GM13977 (cell line): ENCODE measurements at regions not wholly inside any gene's neighbourhood (a gene's known extent, or its start where the extent isn't known, plus 50 kb on each side); places are given as distances from the start of the nearest gene placed in this dataset.

ENCODE experiments used
- DNase-seq: peaks from one replicate; pipeline ENCODE4 v3.0.0; 2012; ENCODE audit warnings: low spot score
- CTCF ChIP-seq: IDR thresholded peaks from 2 replicates; pipeline ENCODE4 v1.5.1; 2012; ENCODE audit warnings: mild to moderate bottlenecking, control low read depth; ENCODE audit not compliant: insufficient read depth; ENCODE audit errors: extremely low read depth, missing control alignments
- in situ Hi-C: fragments of 300-500 bp; cut with MboI; formaldehyde crosslinking; loops from one replicate; pipeline ENCODE4 v1.12.0; 2022; ENCODE audit warnings: low sequenced_read_pairs, low pct_unique_long_range_greater_than_20kb, mixed read lengths, inconsistent platforms; ENCODE audit not compliant: unreplicated experiment

- no peak for TF ChIP-seq CTCF
- in situ Hi-C loops = no loop called here
- DNase-seq = no peak
Measured at GRCh38 chr22:44580176-44581095, 82.4 kb upstream of the RTL6 start.

- no peak for DNase-seq
- in situ Hi-C loops = no loop called here
- TF ChIP-seq CTCF = no peak
Measured at GRCh38 chr22:44578516-44579230, 80.6 kb upstream of the RTL6 start.

- no peak for DNase-seq
- in situ Hi-C loops = no loop called here
- no peak for TF ChIP-seq CTCF
Measured at GRCh38 chr22:44578110-44578457, 80.1 kb upstream of the RTL6 start.

- no peak for DNase-seq
- in situ Hi-C loops = no loop called here
- no peak for TF ChIP-seq CTCF
Measured at GRCh38 chr22:44577391-44578109, 79.5 kb upstream of the RTL6 start.

GRCh38 chr22:44576311-44577260 lies 78.6 kb upstream of the RTL6 start:
- in situ Hi-C loops = no loop called here
- no peak for DNase-seq
- no peak for TF ChIP-seq CTCF
